Esophagus squamous epithelium (tissue), 4 donors: ENCODE measurements at regions not wholly inside any gene's neighbourhood (a gene's known extent, or its start where the extent isn't known, plus 50 kb on each side); places are given as distances from the start of the nearest gene placed in this dataset.

Experiments
- CTCF ChIP-seq, 6 experiments: fragments of 450-650 bp in 4 of 6; fragments of 200-600 bp in 2 of 6; sonication (generic) in 2 of 6; IDR thresholded peaks; one replicate each; pipeline ENCODE4 v1.5.1; 2016 to 2019; ENCODE audit warnings: antibody characterized with exemption in 6 of 6, mild to moderate bottlenecking in 4 of 6, moderate library complexity in 4 of 6
- POLR2A ChIP-seq, 4 donors: fragments of 450-650 bp; IDR thresholded peaks; one replicate each; pipeline ENCODE4 v1.6.1; 2017; ENCODE audit warnings: antibody characterized with exemption in 4 of 4, mild to moderate bottlenecking in 4 of 4, moderate library complexity in 3 of 4

GRCh38 chr10:61223576-61223975 is 229.6 kb downstream of the TMEM26 start:
- TF ChIP-seq CTCF (IDR thresholded peaks at IDR 0.05) = no peak
- no peak for TF ChIP-seq POLR2A (IDR thresholded peaks at IDR 0.05)
